ENCODE measurements at regions not wholly inside any gene's neighbourhood (a gene's known extent, or its start where the extent isn't known, plus 50 kb on each side); places are given as distances from the start of the nearest gene placed in this dataset.
"Not testable (repeated sequence)": the region's sequence is repeated elsewhere in the genome, so short reads cannot be mapped to it uniquely, and the experiment has no call there.

DNA sequence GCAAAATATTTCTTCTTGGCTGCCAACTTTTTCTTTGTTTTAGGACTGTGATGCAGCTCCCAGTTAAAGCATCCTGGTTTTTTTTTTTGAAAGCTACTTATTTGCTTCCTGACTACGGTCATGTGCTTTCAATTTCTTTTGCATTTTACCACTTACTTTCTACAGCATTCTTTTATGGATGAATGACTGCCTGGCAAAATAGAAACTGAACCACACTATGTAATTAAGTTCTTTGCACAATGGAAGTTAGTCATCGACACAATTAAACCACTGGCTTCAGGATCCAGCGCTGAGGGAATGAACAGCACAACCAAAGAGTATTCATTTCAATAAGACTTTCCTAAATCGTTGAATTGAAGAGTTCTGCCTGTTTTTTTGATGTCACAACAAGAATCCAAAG, 82.2 kb upstream of the EPHA3 start:
- H3K27ac ChIP-seq (ENCODE audit: insufficient read depth, low read length, poor library complexity, severe bottlenecking): no peak overlapping the region
- no peaks in the 10 kb centered on the region for H3K9me3 ChIP-seq (ENCODE audit: control insufficient read depth in 2 of 2, low read length in 2 of 2)
- no peak overlapping the region for H3K4me3 ChIP-seq (ENCODE audit: low read depth, low read length)
- no peak for ATAC-seq (ENCODE audit: low read depth in 2 of 2)
- H3K4me1 Mint-ChIP-seq: no peaks in the 10 kb centered on the region
- no peak overlapping the region for H3K4me3 Mint-ChIP-seq
- no peak for DNase-seq
- H3K4me1 ChIP-seq (ENCODE audit: control insufficient read depth, insufficient read depth, low read length, poor library complexity, severe bottlenecking): no peaks in the 10 kb centered on the region
- H3K36me3 Mint-ChIP-seq: no peaks in the 10 kb centered on the region
- no peaks in the 10 kb centered on the region for H3K36me3 ChIP-seq (ENCODE audit: control insufficient read depth, insufficient read depth, low read length)
- H3K27ac Mint-ChIP-seq: no peak overlapping the region
- H3K27me3 ChIP-seq (ENCODE audit: control insufficient read depth, insufficient read depth, low read length): no peaks in the 10 kb centered on the region
- H3K9me3 Mint-ChIP-seq: peaks cover 0 to 10% (median 0%) of the 10 kb centered on the region in 7 donors
- no peaks in the 10 kb centered on the region for H3K27me3 Mint-ChIP-seq

DNA sequence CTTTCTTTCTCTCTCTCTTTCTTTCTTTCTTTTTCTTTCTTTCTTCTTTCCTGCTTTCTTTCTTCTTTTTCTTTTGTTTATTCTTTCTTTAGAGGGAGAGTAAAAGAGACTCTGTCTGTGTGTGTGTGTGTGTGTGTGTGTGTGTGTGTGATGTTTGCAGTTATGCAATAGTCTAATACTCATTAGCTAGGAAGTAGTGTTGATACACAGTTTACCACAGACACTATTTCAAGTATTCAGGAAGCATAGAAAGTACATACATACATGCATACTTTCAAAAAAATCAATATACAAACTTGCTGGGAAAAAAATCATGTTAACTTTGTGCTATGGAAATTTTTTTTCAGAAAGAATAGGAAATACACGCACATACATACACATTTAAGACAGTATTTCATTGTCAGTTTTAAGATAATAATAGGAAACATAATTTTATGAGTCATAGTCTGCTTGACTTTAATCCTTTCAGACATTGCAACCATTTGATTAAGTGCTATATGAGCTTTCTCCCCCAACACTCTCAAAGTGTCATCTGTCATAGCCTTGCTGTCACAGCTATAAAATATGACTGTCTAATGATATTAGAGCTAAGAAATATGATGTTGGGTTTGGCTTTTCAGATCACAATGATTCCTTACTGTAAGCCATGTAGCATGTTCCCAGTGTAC, 74.9 kb upstream of the EPHA3 start:
- ATAC-seq (ENCODE audit: low read depth in 2 of 2) (no peak), DNase-seq (no peak)
- Mint-ChIP-seq H3K27me3 (no peaks in the 10 kb centered on the region), H3K27ac (no peak overlapping the region), H3K4me1 (no peaks in the 10 kb centered on the region), H3K36me3 (no peaks in the 10 kb centered on the region), H3K9me3 (peaks cover 0 to 12% (median under 1%) of the 10 kb centered on the region in 7 donors), H3K4me3 (no peak overlapping the region)
- H3K36me3 ChIP-seq (ENCODE audit: control insufficient read depth, insufficient read depth, low read length): no peaks in the 10 kb centered on the region
- H3K4me3 ChIP-seq (ENCODE audit: low read depth, low read length): no peak overlapping the region
- no peaks in the 10 kb centered on the region for H3K9me3 ChIP-seq (ENCODE audit: control insufficient read depth in 2 of 2, low read length in 2 of 2)
- H3K27me3 ChIP-seq (ENCODE audit: control insufficient read depth, insufficient read depth, low read length): no peaks in the 10 kb centered on the region
- no peaks in the 10 kb centered on the region for H3K4me1 ChIP-seq (ENCODE audit: control insufficient read depth, insufficient read depth, low read length, poor library complexity, severe bottlenecking)
- H3K27ac ChIP-seq (ENCODE audit: insufficient read depth, low read length, poor library complexity, severe bottlenecking): no peak overlapping the region

DNA sequence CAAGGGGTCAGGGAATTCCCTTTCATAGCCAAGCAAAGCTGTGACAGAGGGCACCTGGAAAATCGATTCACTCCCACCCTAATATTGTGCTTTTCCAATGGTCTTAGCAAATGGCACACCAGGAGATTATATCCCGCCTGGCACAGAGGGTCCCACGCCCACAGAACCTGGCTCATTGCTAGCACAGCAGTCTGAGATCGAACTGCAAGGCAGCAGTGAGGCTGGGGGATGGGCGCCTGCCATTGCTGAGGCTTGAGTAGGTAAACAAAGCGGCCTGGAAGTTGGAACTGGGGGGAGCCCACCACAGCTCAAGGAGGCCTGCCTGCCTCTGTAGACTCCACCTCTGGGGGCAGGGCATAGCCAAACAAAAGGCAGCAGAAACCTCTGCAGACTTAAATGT, 72.7 kb upstream of the EPHA3 start:
- not testable (repeated sequence) for H3K9me3 ChIP-seq (ENCODE audit: control insufficient read depth in 2 of 2, low read length in 2 of 2); H3K27me3 Mint-ChIP-seq; H3K4me1 ChIP-seq (ENCODE audit: control insufficient read depth, insufficient read depth, low read length, poor library complexity, severe bottlenecking); H3K4me3 ChIP-seq (ENCODE audit: low read depth, low read length); H3K36me3 Mint-ChIP-seq; DNase-seq; H3K27ac Mint-ChIP-seq; ATAC-seq (ENCODE audit: low read depth in 2 of 2); H3K36me3 ChIP-seq (ENCODE audit: control insufficient read depth, insufficient read depth, low read length); H3K27ac ChIP-seq (ENCODE audit: insufficient read depth, low read length, poor library complexity, severe bottlenecking); H3K27me3 ChIP-seq (ENCODE audit: control insufficient read depth, insufficient read depth, low read length); H3K4me1 Mint-ChIP-seq; H3K4me3 Mint-ChIP-seq
- H3K9me3 Mint-ChIP-seq: peaks cover 0 to 16% (median 3%) of the 10 kb centered on the region in 7 donors

DNA sequence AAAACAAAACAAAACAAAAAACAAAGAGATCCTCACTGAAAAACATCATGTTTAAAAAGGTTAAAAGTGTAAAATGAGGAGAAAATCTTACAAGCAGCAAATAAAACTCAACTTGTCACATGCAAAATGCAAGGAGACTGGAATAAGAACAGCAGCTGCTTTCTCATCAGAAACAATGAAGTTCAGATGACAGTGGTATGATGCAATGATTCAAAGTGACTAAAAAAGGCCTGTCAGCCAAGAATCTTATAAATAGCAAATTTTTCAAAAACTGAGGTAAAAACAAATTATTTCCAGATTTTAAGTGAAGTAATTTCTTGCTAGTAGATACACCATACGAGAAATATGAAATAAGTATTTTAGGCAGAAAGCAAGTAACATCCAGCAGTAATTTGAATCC, 68.6 kb upstream of the EPHA3 start:
- H3K36me3 Mint-ChIP-seq: no peaks in the 10 kb centered on the region
- Histone ChIP-seq H3K27ac (ENCODE audit: insufficient read depth, low read length, poor library complexity, severe bottlenecking) (no peak overlapping the region), H3K27me3 (ENCODE audit: control insufficient read depth, insufficient read depth, low read length) (no peaks in the 10 kb centered on the region), H3K4me1 (ENCODE audit: control insufficient read depth, insufficient read depth, low read length, poor library complexity, severe bottlenecking) (no peaks in the 10 kb centered on the region), H3K4me3 (ENCODE audit: low read depth, low read length) (no peak overlapping the region), H3K36me3 (ENCODE audit: control insufficient read depth, insufficient read depth, low read length) (no peaks in the 10 kb centered on the region), H3K9me3 (ENCODE audit: control insufficient read depth in 2 of 2, low read length in 2 of 2) (peaks cover 0 to 2% of the 10 kb centered on the region in 2 experiments)
- no peak for ATAC-seq (ENCODE audit: low read depth in 2 of 2)
- DNase-seq: no peak
- H3K4me3 Mint-ChIP-seq: no peak overlapping the region
- H3K27ac Mint-ChIP-seq: no peak overlapping the region
- H3K9me3 Mint-ChIP-seq: peaks cover 0 to 10% (median 4%) of the 10 kb centered on the region in 7 donors
- H3K27me3 Mint-ChIP-seq: no peaks in the 10 kb centered on the region
- no peaks in the 10 kb centered on the region for H3K4me1 Mint-ChIP-seq

DNA sequence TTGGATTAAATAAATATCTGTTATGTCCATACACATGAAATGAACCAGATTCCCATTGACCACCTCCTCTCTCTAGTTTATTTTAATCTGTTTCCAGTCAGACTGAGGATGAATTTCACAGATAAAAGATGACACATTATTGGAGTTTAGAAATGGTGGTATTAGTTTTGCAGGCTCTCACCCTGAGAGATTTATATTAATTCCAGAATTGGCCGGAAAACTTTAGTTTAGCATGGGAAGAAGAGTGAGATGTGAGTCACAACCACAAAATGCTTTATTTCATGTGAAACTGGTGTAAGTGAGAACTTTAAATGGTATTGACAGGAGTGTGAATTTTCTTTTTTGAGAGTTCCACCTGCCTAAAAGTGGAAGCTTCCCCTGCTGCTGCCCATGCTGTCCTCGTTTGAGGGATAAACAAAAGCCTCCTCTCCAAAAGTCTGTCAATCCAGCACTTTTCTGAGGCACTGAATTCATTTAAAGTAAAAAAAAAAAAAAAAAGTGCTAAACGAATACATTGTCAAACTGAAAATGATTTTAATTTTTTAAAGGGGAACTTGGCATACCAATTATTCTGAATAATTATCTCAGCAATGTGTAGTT, 65.1 kb upstream of the EPHA3 start:
- H3K36me3 ChIP-seq (ENCODE audit: control insufficient read depth, insufficient read depth, low read length): no peaks in the 10 kb centered on the region
- DNase-seq (no peak), ATAC-seq (ENCODE audit: low read depth in 2 of 2) (no peak)
- no peaks in the 10 kb centered on the region for H3K27me3 ChIP-seq (ENCODE audit: control insufficient read depth, insufficient read depth, low read length)
- H3K27ac ChIP-seq (ENCODE audit: insufficient read depth, low read length, poor library complexity, severe bottlenecking): no peak overlapping the region
- H3K9me3 Mint-ChIP-seq: peaks cover 0 to 9% (median 4%) of the 10 kb centered on the region in 7 donors
- H3K4me3 Mint-ChIP-seq: no peak overlapping the region
- H3K27ac Mint-ChIP-seq: no peak overlapping the region
- H3K9me3 ChIP-seq (ENCODE audit: control insufficient read depth in 2 of 2, low read length in 2 of 2): peaks cover 0 to 2% of the 10 kb centered on the region in 2 experiments
- H3K4me1 Mint-ChIP-seq: no peaks in the 10 kb centered on the region
- H3K27me3 Mint-ChIP-seq: no peaks in the 10 kb centered on the region
- H3K4me1 ChIP-seq (ENCODE audit: control insufficient read depth, insufficient read depth, low read length, poor library complexity, severe bottlenecking): no peaks in the 10 kb centered on the region
- H3K36me3 Mint-ChIP-seq: no peaks in the 10 kb centered on the region
- H3K4me3 ChIP-seq (ENCODE audit: low read depth, low read length): no peak overlapping the region

- Mint-ChIP-seq H3K27ac (no peak overlapping the region), H3K4me3 (no peak overlapping the region), H3K9me3 (peaks cover 0 to 7% (median 2%) of the 10 kb centered on the region in 7 donors), H3K4me1 (no peaks in the 10 kb centered on the region), H3K36me3 (no peaks in the 10 kb centered on the region), H3K27me3 (no peaks in the 10 kb centered on the region)
- Histone ChIP-seq H3K9me3 (ENCODE audit: control insufficient read depth in 2 of 2, low read length in 2 of 2) (peaks cover 0 to 2% of the 10 kb centered on the region in 2 experiments), H3K4me1 (ENCODE audit: control insufficient read depth, insufficient read depth, low read length, poor library complexity, severe bottlenecking) (no peaks in the 10 kb centered on the region), H3K4me3 (ENCODE audit: low read depth, low read length) (no peak overlapping the region), H3K27me3 (ENCODE audit: control insufficient read depth, insufficient read depth, low read length) (no peaks in the 10 kb centered on the region), H3K36me3 (ENCODE audit: control insufficient read depth, insufficient read depth, low read length) (no peaks in the 10 kb centered on the region), H3K27ac (ENCODE audit: insufficient read depth, low read length, poor library complexity, severe bottlenecking) (no peak overlapping the region)
- ATAC-seq (ENCODE audit: low read depth in 2 of 2): no peak
- DNase-seq: no peak
These were observed 64.0 kb upstream of the EPHA3 start for GRCh38 chr3:89043406-89043932.

DNA sequence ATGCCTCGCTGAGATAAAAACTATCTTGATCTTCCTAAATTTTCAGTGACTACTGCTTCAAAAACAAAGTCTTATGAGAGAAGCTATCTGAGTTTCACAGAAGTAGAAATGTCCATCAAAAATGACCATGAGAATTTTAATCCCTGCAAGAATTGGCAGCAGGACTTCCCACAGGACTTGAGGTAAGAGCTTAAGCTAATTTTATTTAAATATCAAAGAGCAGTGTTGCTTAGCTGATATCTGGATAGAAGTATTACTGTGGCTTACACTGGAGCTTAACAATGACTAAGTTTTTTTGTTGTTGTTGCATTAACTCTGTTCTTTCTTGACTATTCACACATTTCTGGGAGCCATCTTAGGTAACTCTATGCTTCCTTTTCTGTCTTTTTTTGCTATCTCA, 60.8 kb upstream of the EPHA3 start:
- no peak for DNase-seq
- Histone ChIP-seq H3K4me3 (ENCODE audit: low read depth, low read length) (no peak overlapping the region), H3K27me3 (ENCODE audit: control insufficient read depth, insufficient read depth, low read length) (no peaks in the 10 kb centered on the region), H3K9me3 (ENCODE audit: control insufficient read depth in 2 of 2, low read length in 2 of 2) (no peaks in the 10 kb centered on the region), H3K4me1 (ENCODE audit: control insufficient read depth, insufficient read depth, low read length, poor library complexity, severe bottlenecking) (no peaks in the 10 kb centered on the region), H3K27ac (ENCODE audit: insufficient read depth, low read length, poor library complexity, severe bottlenecking) (no peak overlapping the region), H3K36me3 (ENCODE audit: control insufficient read depth, insufficient read depth, low read length) (no peaks in the 10 kb centered on the region)
- no peaks in the 10 kb centered on the region for H3K4me1 Mint-ChIP-seq
- no peak overlapping the region for H3K4me3 Mint-ChIP-seq
- peaks cover 0 to 13% (median 5%) of the 10 kb centered on the region in 7 donors for H3K9me3 Mint-ChIP-seq
- H3K27ac Mint-ChIP-seq: no peak overlapping the region
- ATAC-seq (ENCODE audit: low read depth in 2 of 2): no peak
- no peaks in the 10 kb centered on the region for H3K36me3 Mint-ChIP-seq
- H3K27me3 Mint-ChIP-seq: no peaks in the 10 kb centered on the region

- no peaks in the 10 kb centered on the region for H3K27me3 Mint-ChIP-seq
- no peaks in the 10 kb centered on the region for H3K4me1 ChIP-seq (ENCODE audit: control insufficient read depth, insufficient read depth, low read length, poor library complexity, severe bottlenecking)
- H3K4me3 ChIP-seq (ENCODE audit: low read depth, low read length): no peak overlapping the region
- no peak overlapping the region for H3K27ac ChIP-seq (ENCODE audit: insufficient read depth, low read length, poor library complexity, severe bottlenecking)
- H3K27me3 ChIP-seq (ENCODE audit: control insufficient read depth, insufficient read depth, low read length): no peaks in the 10 kb centered on the region
- no peaks in the 10 kb centered on the region for H3K36me3 ChIP-seq (ENCODE audit: control insufficient read depth, insufficient read depth, low read length)
- H3K4me1 Mint-ChIP-seq: no peaks in the 10 kb centered on the region
- ATAC-seq (ENCODE audit: low read depth in 2 of 2): no peak
- H3K9me3 ChIP-seq (ENCODE audit: control insufficient read depth in 2 of 2, low read length in 2 of 2): no peaks in the 10 kb centered on the region
- H3K9me3 Mint-ChIP-seq: peaks cover 0 to 19% (median 5%) of the 10 kb centered on the region in 7 donors
- H3K4me3 Mint-ChIP-seq: peak overlapping the region in 1 of 4 donors; percentile 4
- H3K27ac Mint-ChIP-seq: no peak overlapping the region
- DNase-seq: no peak
- no peaks in the 10 kb centered on the region for H3K36me3 Mint-ChIP-seq
These were observed 58.3 kb upstream of the EPHA3 start for GRCh38 chr3:89049119-89049518.
